ENCODE measurements at regions not wholly inside any gene's neighbourhood (a gene's known extent, or its start where the extent isn't known, plus 50 kb on each side); places are given as distances from the start of the nearest gene placed in this dataset.

DNA sequence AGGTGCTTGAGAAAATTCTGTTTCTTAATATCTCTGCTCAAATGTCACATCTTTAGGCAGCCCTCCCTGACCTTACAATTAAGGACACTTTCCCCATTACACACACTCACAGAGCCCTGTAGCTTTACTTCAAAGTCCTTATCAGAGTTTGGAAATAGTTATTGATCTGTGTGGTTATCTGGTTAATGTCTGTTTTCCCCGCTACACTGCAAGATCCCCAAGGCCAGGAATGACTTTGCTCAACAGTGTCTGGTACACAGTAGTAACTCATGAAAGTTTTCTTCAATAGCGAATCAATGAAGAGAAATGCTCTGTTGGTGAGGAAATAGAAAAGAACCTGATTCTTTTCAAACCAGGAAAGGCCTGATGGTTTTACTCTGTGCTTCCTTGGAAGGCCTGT is 554.4 kb downstream of the REEP3 start:
- TF ChIP-seq, protein P1, sequence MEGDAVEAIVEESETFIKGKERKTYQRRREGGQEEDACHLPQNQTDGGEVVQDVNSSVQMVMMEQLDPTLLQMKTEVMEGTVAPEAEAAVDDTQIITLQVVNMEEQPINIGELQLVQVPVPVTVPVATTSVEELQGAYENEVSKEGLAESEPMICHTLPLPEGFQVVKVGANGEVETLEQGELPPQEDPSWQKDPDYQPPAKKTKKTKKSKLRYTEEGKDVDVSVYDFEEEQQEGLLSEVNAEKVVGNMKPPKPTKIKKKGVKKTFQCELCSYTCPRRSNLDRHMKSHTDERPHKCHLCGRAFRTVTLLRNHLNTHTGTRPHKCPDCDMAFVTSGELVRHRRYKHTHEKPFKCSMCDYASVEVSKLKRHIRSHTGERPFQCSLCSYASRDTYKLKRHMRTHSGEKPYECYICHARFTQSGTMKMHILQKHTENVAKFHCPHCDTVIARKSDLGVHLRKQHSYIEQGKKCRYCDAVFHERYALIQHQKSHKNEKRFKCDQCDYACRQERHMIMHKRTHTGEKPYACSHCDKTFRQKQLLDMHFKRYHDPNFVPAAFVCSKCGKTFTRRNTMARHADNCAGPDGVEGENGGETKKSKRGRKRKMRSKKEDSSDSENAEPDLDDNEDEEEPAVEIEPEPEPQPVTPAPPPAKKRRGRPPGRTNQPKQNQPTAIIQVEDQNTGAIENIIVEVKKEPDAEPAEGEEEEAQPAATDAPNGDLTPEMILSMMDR (IDR thresholded peaks at IDR 0.05) = no peak
- TF ChIP-seq POLR2A (IDR thresholded peaks at IDR 0.05) (no peak), POLR2AphosphoS5 (IDR thresholded peaks at IDR 0.05) (no peak)
